HUES64 (cell line): ENCODE measurements at regions not wholly inside any gene's neighbourhood (a gene's known extent, or its start where the extent isn't known, plus 50 kb on each side); places are given as distances from the start of the nearest gene placed in this dataset.
"Not testable (repeated sequence)": the region's sequence is repeated elsewhere in the genome, so short reads cannot be mapped to it uniquely, and the experiment has no call there.

Source experiments
- H3K27ac ChIP-seq: 2 replicates; pipeline ENCODE4 v1.7.0; 2013; ENCODE audit warnings: low read depth, low read length, inconsistent platforms
- H3K27me3 ChIP-seq: 2 replicates; pipeline ENCODE4 v1.6.1; 2013; ENCODE audit warnings: mild to moderate bottlenecking, low read length; ENCODE audit not compliant: insufficient read depth
- H3K36me3 ChIP-seq: 2 replicates; pipeline ENCODE4 v1.6.1; 2013; ENCODE audit warnings: mild to moderate bottlenecking, low read length; ENCODE audit not compliant: insufficient read depth
- H3K4me1 ChIP-seq: 2 replicates; pipeline ENCODE4 v1.6.1; 2013; ENCODE audit warnings: mild to moderate bottlenecking, low read length, moderate library complexity; ENCODE audit not compliant: insufficient read depth
- H3K4me3 ChIP-seq: 2 replicates; pipeline ENCODE4 v1.5.1; 2013; ENCODE audit warnings: mild to moderate bottlenecking, low read length, moderate library complexity
- H3K9ac ChIP-seq: 2 replicates; pipeline ENCODE4 v1.6.1; 2013; ENCODE audit warnings: mild to moderate bottlenecking, low read depth, low read length
- H3K9me3 ChIP-seq: 2 replicates; pipeline ENCODE4 v1.6.1; 2013; ENCODE audit warnings: low read depth, low read length; ENCODE audit not compliant: insufficient read depth
- WGBS: fragments of 150-250, 120-280 bp; methylation state at CpG from one replicate; pipeline ENCODE4 v1.1.7; 2013; ENCODE audit warnings: missing lambda C conversion rate; 5-methylcytosine and 5-hydroxymethylcytosine counted together

GRCh38 chr6:122276637-122277036 lies 122.8 kb upstream of the HSF2 start:
- Histone ChIP-seq H3K9ac (no peak overlapping the region), H3K9me3 (no peaks in the 10 kb centered on the region), H3K27me3 (no peaks in the 10 kb centered on the region), H3K27ac (no peak overlapping the region), H3K4me1 (no peaks in the 10 kb centered on the region), H3K36me3 (no peaks in the 10 kb centered on the region), H3K4me3 (no peak overlapping the region)
- WGBS = 70% methylated on average over 1 of the region's 1 CpG

GRCh38 chr6:122280105-122281021 lies 119.1 kb upstream of the HSF2 start:
- 94% methylated on average over 52 of the region's 52 CpGs for WGBS
- H3K4me1 ChIP-seq, H3K27ac ChIP-seq, H3K4me3 ChIP-seq, H3K27me3 ChIP-seq, H3K9ac ChIP-seq, H3K36me3 ChIP-seq, H3K9me3 ChIP-seq: not testable (repeated sequence)

DNA sequence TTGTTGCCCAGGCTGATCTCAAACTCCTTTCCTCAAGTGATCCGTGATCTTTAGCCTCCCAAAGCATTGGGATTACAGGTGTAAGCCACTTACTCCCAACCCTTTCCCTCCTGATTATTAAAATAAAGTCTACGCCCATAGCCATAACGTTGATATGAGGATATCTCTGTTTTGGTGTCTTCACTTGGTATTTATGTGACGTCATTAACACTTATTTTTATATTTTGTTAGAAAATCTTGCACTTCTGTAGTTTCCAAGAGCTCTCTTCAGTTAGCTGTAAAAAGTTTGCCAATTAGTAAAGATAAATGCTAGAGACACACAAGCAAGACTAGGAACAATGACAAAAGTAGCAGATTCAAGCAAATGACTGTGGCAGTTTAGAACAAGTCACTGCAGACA lies 115.6 kb upstream of the HSF2 start:
- 96% methylated on average over 4 of the region's 4 CpGs for WGBS

DNA sequence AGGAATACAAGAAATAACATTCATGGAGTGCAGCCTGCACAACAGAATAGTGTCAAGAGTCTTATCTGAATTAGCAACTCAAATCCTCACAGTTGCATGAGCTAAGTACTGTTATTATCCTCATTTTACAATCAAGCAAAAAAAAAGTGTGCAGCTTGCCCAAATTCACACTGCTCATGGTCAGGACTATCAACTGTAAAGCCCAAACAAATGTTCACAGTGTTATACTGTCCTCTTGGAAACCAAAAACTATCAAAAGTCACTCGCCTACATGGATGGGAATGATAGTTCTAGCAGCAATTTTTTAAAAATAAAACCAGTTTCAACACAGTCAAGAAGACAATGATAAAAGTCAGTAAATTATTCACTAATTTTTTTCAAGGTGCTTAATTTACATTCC lies 114.6 kb upstream of the HSF2 start:
- Histone ChIP-seq H3K9ac (no peak overlapping the region), H3K27me3 (no peaks in the 10 kb centered on the region), H3K27ac (no peak overlapping the region), H3K4me3 (no peak overlapping the region), H3K4me1 (no peaks in the 10 kb centered on the region), H3K9me3 (no peaks in the 10 kb centered on the region), H3K36me3 (no peaks in the 10 kb centered on the region)
- 100% methylated on average over 1 of the region's 1 CpG for WGBS

More for the DNA sequence above, 115.6 kb upstream of the HSF2 start:
- no peaks in the 10 kb centered on the region for H3K27me3 ChIP-seq
- no peak overlapping the region for H3K27ac ChIP-seq
- no peak overlapping the region for H3K4me3 ChIP-seq
- no peaks in the 10 kb centered on the region for H3K9me3 ChIP-seq
- H3K9ac ChIP-seq = no peak overlapping the region
- no peaks in the 10 kb centered on the region for H3K4me1 ChIP-seq
- no peaks in the 10 kb centered on the region for H3K36me3 ChIP-seq

- Histone ChIP-seq H3K9me3 (no peaks in the 10 kb centered on the region), H3K27ac (no peak overlapping the region), H3K4me3 (no peak overlapping the region), H3K36me3 (no peaks in the 10 kb centered on the region), H3K27me3 (no peaks in the 10 kb centered on the region), H3K4me1 (no peaks in the 10 kb centered on the region), H3K9ac (no peak overlapping the region)
- WGBS = 91% methylated on average over 4 of the region's 4 CpGs
These were observed 114.0 kb upstream of the HSF2 start for GRCh38 chr6:122285292-122285913.

GRCh38 chr6:122286512-122286911 lies 112.9 kb upstream of the HSF2 start:
- Histone ChIP-seq H3K4me1 (no peaks in the 10 kb centered on the region), H3K36me3 (no peaks in the 10 kb centered on the region), H3K27me3 (no peaks in the 10 kb centered on the region), H3K4me3 (no peak overlapping the region), H3K9ac (no peak overlapping the region), H3K27ac (no peak overlapping the region), H3K9me3 (no peaks in the 10 kb centered on the region)

DNA sequence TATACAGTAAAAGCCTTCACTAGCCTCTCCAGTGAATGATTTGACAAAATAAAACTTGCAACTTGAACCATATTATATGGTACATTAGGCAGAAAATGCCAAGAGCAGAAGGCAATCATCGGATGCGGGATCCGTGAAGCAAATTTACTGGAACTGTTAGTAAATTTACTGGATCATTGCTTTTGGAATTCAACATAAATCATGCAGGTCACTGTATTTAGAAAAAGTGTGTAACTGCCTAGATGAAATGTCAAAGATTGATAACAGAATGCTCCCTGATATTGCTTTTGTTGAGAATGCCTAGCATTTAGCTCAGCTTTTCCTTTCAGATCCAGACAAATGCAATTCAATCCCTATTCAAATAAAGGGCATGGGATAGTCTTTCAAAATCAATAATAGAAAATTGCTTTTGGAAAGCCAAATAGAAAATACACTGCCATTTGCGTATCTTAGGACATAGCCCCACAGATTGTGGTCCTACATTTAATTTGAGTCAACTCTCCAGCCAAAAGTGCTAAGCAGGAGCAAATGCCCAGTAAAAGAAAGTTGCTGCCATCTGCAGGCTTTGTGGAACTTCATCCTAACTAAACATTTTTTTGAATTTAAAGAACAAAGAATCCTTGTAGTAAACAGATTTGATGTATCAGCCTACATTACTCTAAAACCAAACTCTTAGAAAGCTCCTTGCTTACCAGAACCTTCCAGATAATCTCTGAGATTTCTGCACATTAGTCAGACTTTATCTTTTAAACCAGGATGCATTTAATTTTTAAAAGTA lies 109.5 kb upstream of the HSF2 start:
- no peaks in the 10 kb centered on the region for H3K4me1 ChIP-seq
- H3K27ac ChIP-seq = no peak overlapping the region
- no peaks in the 10 kb centered on the region for H3K9me3 ChIP-seq
- H3K36me3 ChIP-seq = no peaks in the 10 kb centered on the region
- no peak overlapping the region for H3K4me3 ChIP-seq
- no peaks in the 10 kb centered on the region for H3K27me3 ChIP-seq
- no peak overlapping the region for H3K9ac ChIP-seq
- 94% methylated on average over 4 of the region's 4 CpGs for WGBS

DNA sequence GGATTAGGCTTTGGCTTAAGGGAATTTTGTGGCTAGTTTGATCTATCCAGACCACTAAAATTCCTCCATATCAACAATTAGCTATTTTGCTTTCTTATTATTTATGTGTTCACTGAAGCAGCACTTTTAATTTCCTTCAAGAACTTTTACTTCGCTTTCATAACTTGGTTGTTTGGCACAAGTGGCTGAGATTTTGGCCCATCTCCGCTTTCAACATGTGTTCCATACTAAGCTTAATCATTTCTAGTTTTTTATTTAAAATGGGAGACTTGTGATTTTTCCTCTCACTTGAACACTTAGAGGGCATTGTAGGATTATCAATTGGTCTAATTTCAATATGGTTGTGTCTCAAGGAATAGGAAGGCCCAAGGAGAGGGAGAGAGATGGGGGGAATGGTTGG lies 102.4 kb upstream of the HSF2 start:
- no peak overlapping the region for H3K4me3 ChIP-seq
- no peaks in the 10 kb centered on the region for H3K9me3 ChIP-seq
- H3K36me3 ChIP-seq = no peaks in the 10 kb centered on the region
- no peaks in the 10 kb centered on the region for H3K4me1 ChIP-seq
- no peak overlapping the region for H3K9ac ChIP-seq
- no peak overlapping the region for H3K27ac ChIP-seq
- 95% methylated on average over 2 of the region's 2 CpGs for WGBS
- no peaks in the 10 kb centered on the region for H3K27me3 ChIP-seq

DNA sequence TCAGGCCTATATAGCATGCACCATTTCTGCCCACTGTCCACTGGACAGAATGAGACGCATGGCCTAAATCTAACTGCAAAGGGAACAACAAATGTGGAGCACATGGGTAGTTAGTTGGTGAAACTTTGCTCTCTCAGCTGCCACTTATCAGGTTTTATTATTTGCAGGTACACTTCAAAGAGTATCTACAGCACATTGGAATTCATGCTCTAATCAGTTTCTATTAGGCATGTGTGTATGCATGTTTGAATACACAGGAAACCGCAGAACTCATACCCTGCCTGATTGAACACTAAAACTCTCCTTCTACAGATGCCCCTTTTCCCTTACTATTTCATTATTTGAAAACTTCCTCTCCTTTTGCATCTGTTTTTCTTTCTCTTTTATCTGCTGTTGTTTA lies 97.4 kb upstream of the HSF2 start:
- Histone ChIP-seq H3K4me3 (no peak overlapping the region), H3K27me3 (no peaks in the 10 kb centered on the region), H3K9ac (no peak overlapping the region), H3K4me1 (no peaks in the 10 kb centered on the region), H3K9me3 (peaks cover 2% of the 10 kb centered on the region), H3K36me3 (no peaks in the 10 kb centered on the region), H3K27ac (no peak overlapping the region)
- 95% methylated on average over 2 of the region's 2 CpGs for WGBS

DNA sequence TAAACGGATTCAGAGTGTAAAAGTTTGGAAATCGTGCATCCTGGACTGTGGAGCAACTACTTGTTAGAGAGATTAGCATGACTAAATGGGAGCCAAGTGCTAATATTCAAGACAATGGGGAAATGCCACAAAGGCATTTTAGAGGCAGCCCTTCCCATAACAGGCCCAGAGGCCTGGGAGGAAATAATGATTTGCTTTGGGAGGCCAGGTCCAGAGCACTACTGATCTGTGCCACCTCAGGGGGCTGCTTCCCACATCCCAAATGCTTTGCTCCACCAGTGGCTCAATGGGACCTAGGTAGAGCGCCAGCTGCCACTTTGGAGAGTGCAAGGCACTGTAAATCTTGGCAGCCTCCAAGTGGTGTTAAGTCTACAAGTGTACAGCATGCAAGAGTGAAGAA lies 91.9 kb upstream of the HSF2 start:
- Histone ChIP-seq H3K9me3 (peaks cover 21% of the 10 kb centered on the region), H3K36me3 (no peaks in the 10 kb centered on the region)
- WGBS = 94% methylated on average over 3 of the region's 3 CpGs

DNA sequence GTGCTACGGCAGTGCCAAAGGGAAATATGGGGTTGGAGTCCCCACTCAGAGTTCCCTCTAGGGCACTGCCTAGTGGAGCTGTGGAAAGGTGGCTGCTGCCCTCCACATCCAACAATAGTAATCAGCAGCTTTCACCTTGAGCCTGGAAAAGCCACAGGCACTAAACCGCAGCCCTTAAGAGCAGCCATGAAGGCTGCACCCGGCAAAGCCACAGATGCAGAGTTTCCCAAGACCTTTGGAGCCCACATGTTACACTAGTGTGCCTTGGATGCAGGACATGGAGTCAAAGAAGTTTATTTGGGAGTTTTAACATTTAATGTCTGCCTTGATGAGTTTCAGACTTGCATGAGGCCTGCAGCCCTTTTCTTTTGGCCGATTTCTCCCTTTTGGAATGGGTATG lies 91.4 kb upstream of the HSF2 start:
- H3K9me3 ChIP-seq = peaks cover 21% of the 10 kb centered on the region
- no peaks in the 10 kb centered on the region for H3K27me3 ChIP-seq
- H3K9ac ChIP-seq = no peak overlapping the region
- 95% methylated on average over 3 of the region's 4 CpGs for WGBS
- H3K4me1 ChIP-seq = no peaks in the 10 kb centered on the region
- no peaks in the 10 kb centered on the region for H3K36me3 ChIP-seq
- no peak overlapping the region for H3K27ac ChIP-seq
- no peak overlapping the region for H3K4me3 ChIP-seq

More for the DNA sequence above, 91.9 kb upstream of the HSF2 start:
- H3K4me1 ChIP-seq = no peaks in the 10 kb centered on the region
- no peak overlapping the region for H3K9ac ChIP-seq
- H3K27ac ChIP-seq = no peak overlapping the region
- H3K27me3 ChIP-seq = no peaks in the 10 kb centered on the region
- H3K4me3 ChIP-seq = no peak overlapping the region
